ENCODE measurements at regions not wholly inside any gene's neighbourhood (a gene's known extent, or its start where the extent isn't known, plus 50 kb on each side); places are given as distances from the start of the nearest gene placed in this dataset.

DNA sequence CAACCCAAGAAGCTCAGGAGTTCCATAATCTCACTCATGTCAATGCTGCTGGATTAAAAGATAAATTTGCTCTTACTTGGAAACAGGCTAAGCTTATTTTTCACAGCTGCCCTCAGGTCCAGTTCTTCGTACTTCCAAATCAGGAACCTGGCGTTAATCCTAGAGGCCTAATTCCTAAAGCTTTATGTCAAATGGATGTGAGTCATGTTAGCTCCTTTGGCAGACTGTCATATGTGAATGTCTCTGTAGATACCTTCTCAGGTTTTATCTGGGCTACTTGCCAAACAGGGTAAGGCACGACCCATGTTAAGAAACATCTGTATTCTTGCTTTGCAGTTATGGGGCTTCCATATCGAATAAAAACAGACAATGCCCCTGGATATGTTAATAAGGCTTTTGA lies 504.6 kb downstream of the ALG10 start:
- no peak for DNase-seq

DNA sequence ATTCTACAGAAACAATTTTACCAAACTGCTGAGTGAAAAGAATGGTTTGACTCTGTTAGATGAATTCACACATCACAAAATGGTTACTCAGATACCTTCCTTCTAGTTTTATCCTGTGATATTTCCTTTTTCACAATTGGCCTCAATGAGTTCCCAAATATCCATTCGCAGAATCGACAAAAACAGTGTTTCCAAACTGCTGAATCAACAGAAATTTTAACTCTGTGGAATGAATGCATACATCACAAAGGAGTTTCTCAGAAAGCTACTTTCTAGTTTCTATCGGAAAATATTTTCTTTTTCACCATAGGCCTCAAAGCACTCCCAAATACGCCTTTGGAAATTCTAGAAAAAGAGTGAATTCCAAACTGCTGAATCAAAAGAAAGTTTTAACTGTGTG lies 525.0 kb downstream of the ALG10 start:
- DNase-seq, result no peak

DNA sequence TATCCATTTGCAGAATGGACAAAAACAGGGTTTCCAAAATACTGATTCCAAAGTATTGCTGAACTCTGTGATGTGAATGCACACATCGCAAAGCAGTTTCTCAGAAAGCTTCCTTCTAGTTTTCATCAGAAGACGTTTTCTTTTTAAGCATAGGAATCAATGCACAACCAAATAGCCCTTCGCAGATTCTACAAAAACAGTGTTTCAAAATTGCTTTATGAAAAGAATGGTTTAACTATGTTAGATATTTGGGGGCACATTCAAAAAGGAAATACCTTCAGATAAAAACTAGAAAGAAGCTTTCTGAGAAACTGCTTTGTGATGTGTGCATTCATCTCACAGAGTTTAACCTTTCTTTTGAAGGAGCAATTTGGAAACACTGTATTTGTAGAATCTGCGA lies 569.7 kb downstream of the ALG10 start:
- DNase-seq, result no peak

GRCh38 chr12:34595749-34596733 lies 573.7 kb downstream of the ALG10 start:
- no peak for DNase-seq

DNA sequence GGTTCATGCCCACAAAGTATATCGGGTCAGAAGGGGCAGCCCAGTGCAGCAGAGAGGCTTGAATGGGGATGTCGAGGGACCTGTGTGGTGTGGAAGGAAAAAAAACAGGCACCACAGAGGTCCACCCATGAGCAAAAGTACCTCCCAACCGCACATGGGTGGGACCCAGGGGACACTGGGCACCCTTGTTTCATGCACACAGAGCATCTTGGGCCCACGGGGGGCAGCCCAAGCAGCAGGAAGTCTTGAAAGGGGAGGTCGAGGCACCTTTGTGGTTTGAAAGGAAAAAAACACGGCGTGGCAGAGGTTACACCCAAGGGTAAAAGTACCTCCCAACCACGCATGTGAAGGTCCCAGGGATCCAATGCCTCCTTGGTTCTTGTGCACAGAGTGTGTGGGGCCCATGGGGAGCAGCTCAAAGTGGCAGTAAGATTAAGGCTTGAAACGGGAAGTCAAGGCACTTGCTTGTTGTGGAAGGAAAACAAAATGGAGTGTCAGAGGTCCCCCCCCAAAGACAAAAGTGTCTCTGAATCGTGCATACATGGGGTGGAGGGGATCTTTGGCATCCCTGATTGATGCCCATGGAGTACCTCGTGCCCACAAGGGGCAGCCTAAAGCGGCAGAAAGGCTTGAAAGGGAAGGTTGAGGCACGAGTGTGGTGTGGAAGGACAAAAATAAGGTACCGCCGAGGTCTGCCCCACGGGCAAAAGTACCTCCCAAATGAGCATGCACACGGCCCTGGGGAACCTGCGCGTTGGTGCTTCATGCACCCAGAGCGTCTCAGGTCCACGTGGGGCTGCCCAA lies 575.5 kb downstream of the ALG10 start:
- DNase-seq, result no peak

DNA sequence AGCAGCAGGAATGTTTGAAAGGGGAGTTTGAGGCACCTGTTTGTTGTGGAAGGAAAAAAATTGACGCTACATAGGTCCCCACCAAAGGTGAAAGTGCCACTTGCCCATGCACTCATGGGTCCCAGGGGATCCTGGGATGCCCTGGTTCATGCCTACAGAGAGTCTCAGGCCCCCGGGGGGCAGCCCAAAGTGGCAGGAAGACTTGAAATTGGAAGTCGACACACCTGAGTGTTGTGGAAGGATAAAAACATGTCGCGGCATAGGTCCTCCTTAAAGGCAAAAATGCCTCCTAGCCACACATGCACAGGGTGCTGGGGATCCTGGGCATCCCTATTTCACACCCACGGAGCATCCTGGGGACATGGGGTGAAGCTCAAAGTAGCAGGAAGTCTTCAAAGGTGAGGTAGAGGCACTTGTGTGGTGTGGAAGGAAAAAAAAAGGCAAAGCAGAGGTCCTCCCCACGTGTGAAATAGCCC lies 576.1 kb downstream of the ALG10 start:
- no peak for DNase-seq

- DNase-seq, result no peak
These were observed 576.7 kb downstream of the ALG10 start for GRCh38 chr12:34598851-34599529.

- DNase-seq, result no peak
These were observed 577.5 kb downstream of the ALG10 start for GRCh38 chr12:34599530-34600513.

- no peak for DNase-seq
These were observed 578.5 kb downstream of the ALG10 start for GRCh38 chr12:34600592-34601462.

DNA sequence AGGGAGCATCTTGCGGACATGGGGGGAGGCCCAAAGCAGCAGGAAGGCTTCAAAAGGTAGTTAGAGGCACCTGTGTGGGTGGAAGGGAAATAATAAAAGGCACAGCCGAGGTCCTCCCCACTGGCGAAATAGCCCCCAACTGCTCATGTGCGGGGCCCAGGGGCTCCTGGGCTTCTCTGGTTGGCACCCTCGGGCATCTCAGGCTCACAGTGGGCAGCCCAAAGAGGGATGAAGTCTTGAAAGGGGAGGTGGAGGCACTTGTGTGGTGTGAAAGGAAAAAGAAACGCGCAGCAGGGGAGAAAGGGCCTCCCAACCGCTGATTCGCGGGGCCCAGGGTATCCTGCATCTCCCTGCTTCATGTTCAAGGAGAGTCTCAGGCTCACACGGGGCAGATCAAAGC lies 579.4 kb downstream of the ALG10 start:
- DNase-seq, result no peak

- DNase-seq, result no peak
These were observed 580.1 kb downstream of the ALG10 start for GRCh38 chr12:34602213-34602940.

DNA sequence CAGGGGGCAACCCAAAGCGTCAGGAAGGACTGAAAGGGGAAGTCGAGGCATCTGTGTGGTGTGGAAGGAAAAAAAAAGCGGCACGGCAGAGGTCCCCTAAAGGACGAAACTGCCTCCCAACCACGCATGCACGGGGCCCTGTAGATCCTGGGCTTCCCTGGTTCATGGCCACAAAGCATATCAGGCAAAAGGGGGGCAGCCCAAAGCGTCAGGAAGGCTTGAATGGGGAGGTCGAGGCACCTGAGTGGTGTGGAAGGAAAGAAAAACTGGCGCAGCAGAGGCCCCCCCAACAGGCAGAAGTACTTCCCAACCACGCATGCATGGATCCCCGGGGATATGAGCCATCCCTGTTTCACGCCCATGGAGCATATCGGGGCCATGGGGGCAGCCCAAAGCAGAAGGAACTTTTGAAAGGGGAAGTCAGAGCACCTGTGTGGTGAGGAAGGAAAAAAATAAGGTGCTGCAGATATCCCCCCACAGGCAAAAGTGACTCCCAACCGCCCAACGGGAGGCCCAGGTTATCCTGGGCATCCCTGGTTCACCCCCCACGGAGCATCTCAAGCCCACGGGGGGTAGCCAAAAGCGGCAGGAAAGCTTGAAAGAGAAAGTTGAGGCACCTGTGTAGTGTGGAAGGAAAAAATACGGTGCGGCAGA lies 581.2 kb downstream of the ALG10 start:
- DNase-seq, result no peak

DNA sequence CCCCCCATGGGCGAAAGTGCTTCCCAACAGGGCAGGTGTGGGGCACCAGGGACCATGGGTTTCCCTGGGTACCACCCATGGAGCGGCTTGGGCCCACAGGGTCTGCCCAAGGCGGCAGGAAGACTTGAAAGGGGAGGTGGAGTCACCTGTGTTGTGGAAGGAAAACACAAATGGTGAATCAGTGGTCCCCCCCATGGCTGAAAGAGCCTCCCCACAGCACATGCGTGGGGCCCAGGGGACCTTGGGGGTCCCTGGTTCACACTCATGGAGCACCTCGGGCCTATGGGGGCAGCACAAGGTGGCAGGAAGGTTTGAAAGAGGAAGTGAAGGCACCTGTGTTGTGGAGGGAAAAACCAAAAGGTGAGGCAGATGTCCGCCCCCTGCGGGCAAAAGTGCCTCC lies 581.9 kb downstream of the ALG10 start:
- DNase-seq, result no peak

DNA sequence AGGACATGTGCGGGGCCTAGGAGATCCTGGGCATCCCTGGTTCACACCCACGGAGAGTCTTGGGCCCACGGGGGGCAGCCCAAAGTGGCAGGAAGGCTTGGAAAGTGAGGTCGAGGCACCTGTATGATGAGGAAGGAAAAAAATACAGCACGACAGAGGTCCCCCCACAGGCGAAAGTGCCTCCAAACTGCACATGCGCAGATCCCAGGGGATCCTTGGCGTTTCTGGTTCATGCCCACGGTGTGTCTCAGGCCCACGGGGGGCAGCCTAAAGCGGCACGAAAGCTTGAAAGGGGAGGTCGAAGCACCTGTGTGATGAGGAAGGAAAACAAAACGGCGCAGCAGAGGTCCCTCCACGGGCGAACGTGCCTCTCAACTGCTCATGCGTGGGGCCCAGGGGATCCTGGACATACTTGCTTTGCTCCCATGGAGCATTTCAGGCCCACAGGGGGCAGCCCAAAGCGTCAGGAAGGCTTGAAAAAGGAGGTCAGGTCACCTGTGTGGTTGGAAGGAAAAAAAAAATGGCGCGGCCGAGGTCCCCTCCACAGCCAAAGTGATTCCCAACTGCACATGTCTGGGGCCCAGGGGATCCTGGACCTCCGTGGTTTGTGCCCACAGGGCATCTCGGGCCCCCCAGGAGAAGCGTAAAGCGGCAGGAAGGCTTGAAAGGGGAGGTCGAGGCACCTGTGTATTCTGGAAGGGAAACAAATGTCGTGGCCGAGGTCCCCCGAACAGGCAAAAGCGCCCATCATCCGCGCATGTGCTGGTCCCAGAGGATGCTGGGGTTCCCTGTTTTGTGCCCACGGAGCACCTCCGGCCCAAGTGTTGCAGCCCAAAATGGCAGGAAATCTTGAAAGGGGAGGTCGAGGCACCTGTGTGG lies 582.6 kb downstream of the ALG10 start:
- DNase-seq, result no peak

DNA sequence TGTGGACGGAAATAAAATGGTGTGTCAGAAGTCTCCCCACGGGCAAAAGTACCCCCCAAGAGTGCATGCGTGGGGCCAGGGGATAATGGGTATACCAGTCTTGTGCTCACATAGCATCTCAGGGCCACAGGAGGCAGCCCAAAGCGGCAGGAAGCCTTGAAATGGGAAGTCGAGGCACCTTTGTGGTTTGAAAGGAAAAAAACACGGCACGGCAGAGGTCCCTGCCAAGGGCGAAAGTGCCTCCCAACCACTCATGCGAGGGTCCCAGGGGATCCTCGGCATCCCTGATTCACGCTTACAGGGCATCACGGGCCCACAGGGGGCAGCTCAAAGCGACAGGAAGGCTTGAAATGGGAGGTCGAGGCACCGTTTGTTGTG lies 583.2 kb downstream of the ALG10 start:
- no peak for DNase-seq

GRCh38 chr12:34605955-34606748 lies 583.9 kb downstream of the ALG10 start:
- DNase-seq, result no peak

DNA sequence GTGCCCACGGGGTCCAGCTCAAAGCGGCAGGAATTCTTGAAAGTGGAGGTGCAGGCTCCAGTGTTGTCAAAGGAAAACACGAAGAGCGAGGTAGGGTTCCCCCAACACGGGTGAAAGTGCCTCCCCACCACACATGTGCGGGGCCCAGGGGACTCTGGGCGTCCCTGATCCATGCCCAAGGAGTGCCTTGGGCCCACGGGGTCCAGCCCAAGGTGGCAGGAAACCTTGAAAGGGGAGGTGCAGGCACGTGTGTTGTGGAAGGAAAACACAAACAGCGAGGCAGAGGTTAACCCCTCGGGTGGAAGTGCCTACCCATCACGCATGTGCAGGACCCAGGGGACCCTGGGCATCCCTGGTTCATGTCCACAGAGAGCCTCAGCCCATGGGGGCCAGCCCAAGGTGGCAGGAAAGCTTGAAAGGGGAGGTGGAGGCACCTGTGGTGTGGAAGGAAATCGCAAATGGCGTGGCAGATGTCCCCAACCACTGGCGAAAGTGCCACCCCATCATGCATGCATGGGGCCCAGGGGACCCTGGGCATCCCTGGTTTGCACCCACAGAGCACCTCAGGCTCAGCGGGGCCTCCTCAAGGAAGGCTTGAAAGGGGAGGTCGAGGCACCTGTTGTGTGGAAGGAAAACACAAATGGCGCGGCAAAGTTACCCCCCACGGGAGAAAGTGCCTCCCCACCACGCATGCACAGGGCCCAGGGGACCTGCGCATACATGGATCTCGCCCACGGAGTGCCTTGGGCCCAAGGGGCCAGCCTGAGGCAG lies 584.6 kb downstream of the ALG10 start:
- DNase-seq, result no peak
